ENCODE measurements at regions not wholly inside any gene's neighbourhood (a gene's known extent, or its start where the extent isn't known, plus 50 kb on each side); places are given as distances from the start of the nearest gene placed in this dataset.

- no peaks in the 10 kb centered on the region for H3K79me2 ChIP-seq (ENCODE audit: insufficient read depth, low read length)
- no peak overlapping the region for H3K27ac ChIP-seq (ENCODE audit: low read depth, low read length)
- ChIA-PET POLR2A (no interaction called here), CTCF (no interaction called here), RAD21 (ENCODE audit: low non-redundant PET in 1 of 2, low total read pairs in 2 of 2, uncharacterized antibody in 2 of 2, unreplicated experiment in 2 of 2) (no interaction called here)
- no peaks in the 10 kb centered on the region for H3K9me3 ChIP-seq (ENCODE audit: control insufficient read depth in 1 of 2, insufficient read depth in 1 of 2, low read depth in 1 of 2, low read length in 2 of 2)
- intact Hi-C loops (cut with micrococcal nuclease) = no loop called here
- TF ChIP-seq REST (IDR thresholded peaks at IDR 0.05; ENCODE audit: low read depth) (no peak), ZFX (IDR thresholded peaks at IDR 0.05) (no peak), EZH2phosphoT487 (IDR thresholded peaks at IDR 0.05; ENCODE audit: borderline replicate concordance) (no peak), EZH2 (IDR thresholded peaks at IDR 0.05) (no peak), ZNF274 (IDR thresholded peaks at IDR 0.05; ENCODE audit: low read depth, low read length) (no peak), FOSL1 (IDR thresholded peaks at IDR 0.05; ENCODE audit: low read depth) (no peak), MAX (IDR thresholded peaks at IDR 0.05) (no peak)
- DNase-seq (ENCODE audit: low read depth, low spot score) (no peak), ATAC-seq (no peak)
- H3K27me3 ChIP-seq (ENCODE audit: insufficient read depth, low read length) = peaks cover 15% of the 10 kb centered on the region; the same call in 1 of the 2 replicates
- H3K4me2 ChIP-seq (ENCODE audit: low read length) = no peak overlapping the region
- no peak overlapping the region for H2AFZ ChIP-seq (ENCODE audit: low read depth, low read length, poor library complexity, severe bottlenecking)
- no peaks in the 10 kb centered on the region for H3K4me1 ChIP-seq (ENCODE audit: control insufficient read depth in 1 of 2, insufficient read depth in 2 of 2, low read length in 2 of 2)
- H3K9me2 ChIP-seq (ENCODE audit: insufficient read depth) = no peaks in the 10 kb centered on the region
- no peaks in the 10 kb centered on the region for H3K36me3 ChIP-seq (ENCODE audit: control insufficient read depth in 1 of 2, insufficient read depth in 2 of 2, low read length in 2 of 2)
- H3K9ac ChIP-seq (ENCODE audit: low read length) = no peak overlapping the region
- H3K4me3 ChIP-seq (replicated peaks in 1 of 2; ENCODE audit: low read depth in 1 of 2, low read length in 2 of 2) = no peak overlapping the region
- no TSS peak for BruUV-seq (replicated peaks)
- no peaks in the 10 kb centered on the region for H4K20me1 ChIP-seq (ENCODE audit: insufficient read depth)
Measured at GRCh38 chr22:49166746-49167145, 660.9 kb downstream of the BRD1 start.

GRCh38 chr22:49166211-49166610, 661.5 kb downstream of the BRD1 start:
- Histone ChIP-seq H3K4me1 (ENCODE audit: control insufficient read depth in 1 of 2, insufficient read depth in 2 of 2, low read length in 2 of 2) (no peaks in the 10 kb centered on the region), H3K27me3 (ENCODE audit: insufficient read depth, low read length) (peaks cover 15% of the 10 kb centered on the region; the same call in 1 of the 2 replicates), H3K9me2 (ENCODE audit: insufficient read depth) (no peaks in the 10 kb centered on the region), H2AFZ (ENCODE audit: low read depth, low read length, poor library complexity, severe bottlenecking) (no peak overlapping the region), H3K4me2 (ENCODE audit: low read length) (no peak overlapping the region), H3K79me2 (ENCODE audit: insufficient read depth, low read length) (no peaks in the 10 kb centered on the region), H3K4me3 (replicated peaks in 1 of 2; ENCODE audit: low read depth in 1 of 2, low read length in 2 of 2) (no peak overlapping the region), H3K9me3 (ENCODE audit: control insufficient read depth in 1 of 2, insufficient read depth in 1 of 2, low read depth in 1 of 2, low read length in 2 of 2) (no peaks in the 10 kb centered on the region), H3K27ac (ENCODE audit: low read depth, low read length) (no peak overlapping the region), H3K36me3 (ENCODE audit: control insufficient read depth in 1 of 2, insufficient read depth in 2 of 2, low read length in 2 of 2) (no peaks in the 10 kb centered on the region), H4K20me1 (ENCODE audit: insufficient read depth) (no peaks in the 10 kb centered on the region), H3K9ac (ENCODE audit: low read length) (no peak overlapping the region)
- ChIA-PET RAD21 (ENCODE audit: low non-redundant PET in 1 of 2, low total read pairs in 2 of 2, uncharacterized antibody in 2 of 2, unreplicated experiment in 2 of 2) (no interaction called here), POLR2A (no interaction called here), CTCF (no interaction called here)
- DNase-seq (ENCODE audit: low read depth, low spot score) = no peak
- BruUV-seq (replicated peaks) = no TSS peak
- intact Hi-C loops (cut with micrococcal nuclease) = no loop called here
- no peak for ATAC-seq
- no peak for TF ChIP-seq EZH2phosphoT487 (IDR thresholded peaks at IDR 0.05; ENCODE audit: borderline replicate concordance)
- TF ChIP-seq SIN3A (IDR thresholded peaks at IDR 0.05; ENCODE audit: low read depth) = no peak
- no peak for TF ChIP-seq REST (IDR thresholded peaks at IDR 0.05; ENCODE audit: low read depth)
- no peak for TF ChIP-seq SRF (IDR thresholded peaks at IDR 0.05; ENCODE audit: low read depth)
- no peak for TF ChIP-seq ELF1 (IDR thresholded peaks at IDR 0.05; ENCODE audit: borderline replicate concordance, low read depth)
- no peak for TF ChIP-seq EGR1 (IDR thresholded peaks at IDR 0.05; ENCODE audit: low read depth)
- TF ChIP-seq ATF3 (IDR thresholded peaks at IDR 0.05) = no peak
- TF ChIP-seq TCF7L2 (IDR thresholded peaks at IDR 0.05; ENCODE audit: borderline replicate concordance, extremely low read depth, insufficient read depth, insufficient read length) = no peak
- TF ChIP-seq JUND (IDR thresholded peaks at IDR 0.05) = no peak
- TF ChIP-seq ZFX (IDR thresholded peaks at IDR 0.05) = no peak
- TF ChIP-seq MAX (IDR thresholded peaks at IDR 0.05) = no peak
